Inflammatory macrophage treated with lipopolysaccharide for 1 hour (primary cell): ENCODE measurements at regions not wholly inside any gene's neighbourhood (a gene's known extent, or its start where the extent isn't known, plus 50 kb on each side); places are given as distances from the start of the nearest gene placed in this dataset.

Source experiments
- DNase-seq, 2 donors: peaks; one replicate each; pipeline ENCODE4 v3.0.0-alpha.2; 2020 to 2022

- no peak for DNase-seq
These were observed 556.1 kb upstream of the ZNF608 start for GRCh38 chr5:125302577-125302976.

DNA sequence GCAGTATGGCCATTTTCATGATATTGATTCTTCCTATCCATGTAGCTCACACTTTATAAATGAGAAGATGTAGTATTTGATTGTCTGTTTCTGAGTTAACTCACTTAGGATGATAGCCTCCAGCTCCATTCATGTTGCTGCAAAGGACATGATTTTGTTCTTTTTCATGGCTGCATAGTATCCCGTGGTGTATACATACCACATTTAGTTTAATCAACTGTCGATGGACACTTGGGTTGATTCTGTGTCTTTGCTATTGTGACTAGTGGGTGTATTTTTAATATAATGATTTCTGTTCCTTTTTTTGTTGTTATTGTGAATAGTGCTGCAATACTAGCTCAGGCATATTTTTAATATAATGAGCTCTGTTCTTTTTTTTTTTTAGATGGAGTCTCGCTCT is 560.3 kb upstream of the ZNF608 start:
- no peak for DNase-seq

DNA sequence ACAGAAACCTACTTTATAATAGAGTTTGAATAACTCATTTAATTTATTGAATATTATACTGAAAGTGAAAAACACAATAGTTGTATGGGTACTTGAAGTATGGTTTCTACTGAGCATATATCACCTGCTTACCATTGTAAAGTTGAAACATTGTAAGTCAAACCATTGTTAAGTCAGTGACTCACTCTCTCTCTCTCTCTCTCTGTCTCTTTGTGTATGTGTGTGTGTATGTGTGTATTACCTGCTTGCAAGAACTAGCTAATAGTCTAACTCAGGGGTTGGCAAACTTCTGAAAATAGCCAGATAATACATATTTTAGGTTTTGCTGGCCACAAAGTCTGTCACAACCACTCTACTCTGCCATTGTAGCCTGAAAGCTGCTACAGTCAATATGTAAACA is 564.3 kb upstream of the ZNF608 start:
- DNase-seq, result no peak

GRCh38 chr5:125311743-125312142 is 565.3 kb upstream of the ZNF608 start:
- no peak for DNase-seq

- DNase-seq, result no peak
These were observed 567.1 kb upstream of the ZNF608 start for GRCh38 chr5:125313555-125313954.

GRCh38 chr5:125315306-125315705 is 568.9 kb upstream of the ZNF608 start:
- DNase-seq, result no peak

GRCh38 chr5:125316391-125316790 is 570.0 kb upstream of the ZNF608 start:
- no peak for DNase-seq

DNA sequence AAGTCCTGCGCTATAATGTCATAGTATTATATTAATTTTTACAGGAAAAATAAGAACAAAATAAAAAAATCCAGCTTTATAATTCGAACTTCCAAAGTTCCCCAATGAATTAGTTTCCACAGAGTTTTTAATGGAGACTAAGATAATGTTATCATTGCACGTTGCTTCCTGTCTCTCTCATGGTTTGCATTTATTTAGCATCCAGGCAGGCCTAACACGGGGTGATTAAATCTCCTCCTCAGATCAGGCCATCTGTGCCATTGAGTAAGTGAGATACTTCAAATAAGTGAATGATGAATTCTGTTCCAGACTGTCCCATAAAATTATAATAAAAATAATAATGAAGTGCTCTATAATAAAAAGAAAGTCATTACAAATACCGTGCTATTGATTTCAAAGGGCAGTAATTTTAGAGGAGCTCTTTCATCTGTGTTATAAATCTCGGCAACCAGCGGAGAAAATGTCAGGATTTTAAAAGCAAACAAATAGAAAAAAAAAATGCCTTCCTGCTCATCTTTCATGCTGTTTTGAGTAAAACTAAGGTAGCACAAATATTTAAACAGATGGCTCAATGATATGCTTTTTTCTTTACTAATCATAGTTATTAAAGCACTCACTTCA is 570.6 kb upstream of the ZNF608 start:
- no peak for DNase-seq

DNA sequence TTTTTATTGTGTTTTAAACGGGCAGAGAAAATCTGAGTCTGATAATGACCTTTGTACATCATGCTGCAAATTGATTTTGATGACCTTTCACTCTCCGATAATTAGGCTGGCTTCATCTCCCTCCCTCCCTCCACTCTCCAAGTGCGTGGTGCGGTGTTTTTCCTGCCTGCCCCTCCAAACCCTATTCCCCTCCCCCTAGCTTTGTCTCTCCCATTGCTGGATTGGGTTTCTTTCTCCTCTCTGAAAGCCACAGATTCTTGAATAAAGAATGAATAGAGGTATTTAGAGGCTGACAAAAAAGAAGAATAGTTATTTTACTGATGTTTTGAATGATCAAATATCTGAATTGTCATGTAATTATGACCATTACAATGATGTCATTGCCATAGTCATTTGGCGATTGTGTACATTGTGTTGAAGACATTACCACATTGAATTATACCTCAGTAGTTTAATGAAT is 571.1 kb upstream of the ZNF608 start:
- no peak for DNase-seq

GRCh38 chr5:125321654-125322053 is 575.2 kb upstream of the ZNF608 start:
- DNase-seq, result no peak

GRCh38 chr5:125323613-125324012 is 577.2 kb upstream of the ZNF608 start:
- no peak for DNase-seq

- DNase-seq, result no peak
These were observed 579.2 kb upstream of the ZNF608 start for GRCh38 chr5:125325488-125326149.

- DNase-seq, result no peak
These were observed 579.7 kb upstream of the ZNF608 start for GRCh38 chr5:125326150-125326510.

DNA sequence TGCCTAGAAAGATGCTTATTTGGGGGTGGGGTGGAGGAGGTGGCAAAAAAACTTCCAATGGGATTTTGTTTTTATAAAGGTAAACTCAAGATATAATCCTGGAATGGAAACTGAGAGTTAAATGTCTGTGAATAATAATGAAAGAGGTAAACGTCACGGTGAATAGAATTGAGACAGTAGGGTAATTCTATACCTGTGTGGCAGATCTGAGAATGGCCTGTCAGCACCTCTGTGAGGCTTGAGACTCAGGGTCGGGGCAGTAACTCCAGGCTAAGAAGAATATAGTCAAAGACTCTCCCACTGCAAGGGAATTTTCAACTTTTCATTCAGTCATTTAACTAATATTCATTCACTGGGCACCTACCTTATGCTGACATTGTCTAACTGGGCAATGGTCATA is 581.2 kb upstream of the ZNF608 start:
- no peak for DNase-seq

DNA sequence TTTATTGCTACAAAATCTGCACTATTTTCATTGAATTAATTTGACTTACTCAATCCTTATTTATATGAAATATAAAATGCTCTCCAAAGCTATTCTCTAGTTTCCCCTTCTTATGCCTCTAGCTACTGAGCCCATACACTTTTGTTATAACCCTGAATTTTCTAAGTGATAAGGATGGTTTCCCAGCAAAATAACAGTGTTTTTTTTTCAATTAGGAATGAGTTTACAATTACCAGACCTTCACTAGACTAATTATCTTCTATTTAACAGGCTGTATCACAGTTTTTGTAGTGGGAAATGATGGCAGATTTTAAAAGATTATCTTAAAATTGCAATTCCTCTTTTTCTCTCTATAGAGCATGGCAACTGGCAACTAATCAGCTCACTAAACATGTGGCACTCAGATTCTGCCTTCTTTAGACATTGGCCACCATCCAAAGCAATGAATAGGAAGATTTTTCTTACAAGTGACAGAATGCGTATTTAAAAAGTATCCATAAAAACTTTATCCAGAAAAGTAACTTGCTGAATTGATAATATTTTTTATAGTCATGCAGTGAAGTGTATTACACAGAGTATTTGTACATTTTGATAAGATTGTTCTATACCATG is 585.7 kb upstream of the ZNF608 start:
- no peak for DNase-seq

GRCh38 chr5:125333416-125333815 is 587.0 kb upstream of the ZNF608 start:
- DNase-seq, result no peak

DNA sequence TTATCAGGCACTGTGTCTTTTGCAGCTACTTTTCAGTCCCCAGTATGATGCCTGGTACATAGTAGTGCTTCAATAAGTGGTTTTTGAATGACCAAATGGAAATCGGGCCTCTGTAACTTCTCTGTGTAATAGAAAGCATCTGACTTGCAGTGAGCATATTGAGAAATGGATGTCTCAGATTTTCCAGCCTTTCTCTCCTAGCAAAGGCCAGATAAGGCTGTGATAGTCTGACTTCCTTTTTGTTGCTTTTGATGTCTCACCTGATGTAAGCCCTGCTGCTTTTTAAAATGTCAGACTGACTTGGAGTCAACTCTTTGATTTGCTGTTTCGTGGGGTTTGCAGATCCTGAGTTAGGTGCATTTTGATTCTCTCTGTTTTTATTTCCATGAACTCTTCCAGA is 590.0 kb upstream of the ZNF608 start:
- DNase-seq, result no peak

- no peak for DNase-seq
These were observed 590.9 kb upstream of the ZNF608 start for GRCh38 chr5:125337294-125337693.

DNA sequence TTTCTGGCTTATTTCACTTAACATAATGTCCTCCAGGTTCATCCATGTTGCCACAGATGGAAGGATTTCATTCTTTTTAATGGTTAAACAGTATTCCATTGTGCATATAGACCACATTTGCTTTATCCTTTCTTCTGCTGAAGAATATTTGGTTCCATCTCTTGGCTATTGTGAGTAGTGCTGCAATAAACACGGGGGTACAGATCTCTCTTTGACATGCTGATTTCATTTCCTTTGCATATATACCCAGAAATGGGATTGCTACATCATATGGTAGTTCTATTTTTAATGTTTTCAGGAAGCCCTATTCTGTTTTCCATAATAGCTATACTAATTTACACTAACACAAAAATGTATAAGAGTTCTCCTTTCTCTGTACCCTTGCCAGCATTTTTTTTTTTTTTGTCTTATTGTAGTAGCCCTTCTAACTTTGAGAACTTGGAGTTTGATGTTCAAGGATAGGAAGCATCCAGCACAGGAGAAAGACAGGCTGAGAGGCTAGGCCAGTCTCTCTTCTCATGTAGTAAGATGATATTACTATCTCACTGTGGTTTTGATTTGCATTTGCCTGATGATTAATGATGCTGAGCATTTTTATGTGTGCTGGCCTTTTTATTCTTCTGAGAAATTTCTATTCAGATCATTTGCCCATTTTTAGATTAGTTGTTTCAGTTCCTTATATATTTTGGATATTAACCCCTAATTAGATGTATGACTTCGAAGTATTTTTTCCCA is 592.2 kb upstream of the ZNF608 start:
- peak; percentile 8 to 19 for DNase-seq

DNA sequence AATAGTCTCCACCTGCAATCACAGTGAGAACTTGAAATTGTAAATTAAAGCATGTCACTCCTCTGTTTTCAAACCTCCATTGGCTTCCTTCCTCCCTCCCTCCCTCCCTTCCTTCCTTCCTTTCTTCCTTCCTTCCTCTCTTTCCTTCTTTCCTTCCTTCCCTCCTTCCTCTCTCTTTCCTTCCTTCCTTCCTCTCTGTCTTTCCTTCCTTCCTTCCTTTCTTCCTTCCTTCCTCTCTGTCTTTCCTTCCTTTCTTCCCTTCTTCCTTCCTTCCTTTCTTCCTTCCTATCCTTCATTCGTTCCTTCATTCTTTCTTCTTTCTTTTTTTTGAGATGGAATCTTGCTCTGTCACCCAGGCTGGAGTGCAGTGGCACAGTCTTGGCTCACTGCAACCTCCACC is 595.0 kb upstream of the ZNF608 start:
- no peak for DNase-seq

DNA sequence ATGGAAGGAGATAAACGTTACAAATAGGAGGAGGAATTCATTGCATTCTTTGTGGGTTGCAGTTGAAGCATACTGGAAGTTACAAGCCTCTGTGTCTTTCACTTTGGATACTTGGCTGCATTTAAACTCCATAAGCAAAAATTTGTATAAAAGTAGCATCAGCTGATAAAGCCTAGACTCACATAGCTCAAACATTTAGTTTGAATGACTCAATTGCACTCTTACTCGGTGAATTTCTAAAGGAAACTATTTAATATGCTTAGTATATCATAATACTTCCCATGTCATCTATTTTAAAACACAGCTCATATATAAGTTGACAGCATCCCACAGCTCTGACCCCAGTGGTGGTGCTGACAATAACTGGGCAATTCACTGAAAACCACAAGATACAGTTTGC is 596.6 kb upstream of the ZNF608 start:
- DNase-seq, result no peak

GRCh38 chr5:125346316-125346715 is 599.9 kb upstream of the ZNF608 start:
- DNase-seq, result no peak

- peak; percentile 11 to 39 for DNase-seq
These were observed 601.8 kb upstream of the ZNF608 start for GRCh38 chr5:125348221-125348692.
